H9 (cell line): ENCODE measurements at regions not wholly inside any gene's neighbourhood (a gene's known extent, or its start where the extent isn't known, plus 50 kb on each side); places are given as distances from the start of the nearest gene placed in this dataset.
A peak's percentile ranks its signal among the peaks of the same experiment; 100 is the strongest.

Source experiments
- DNase-seq: peaks from one replicate; pipeline ENCODE4 v3.0.0-alpha.2; 2017
- H2AFZ ChIP-seq: one replicate; pipeline ENCODE4 v1.6.1; 2013; ENCODE audit warnings: mild to moderate bottlenecking, low read length, control low read depth, moderate library complexity
- H2AK5ac ChIP-seq: 2 replicates; pipeline ENCODE4 v1.6.1; 2013; ENCODE audit warnings: low read length, control low read depth, mixed read lengths; ENCODE audit not compliant: insufficient read length
- H2BK120ac ChIP-seq: one replicate; pipeline ENCODE4 v1.6.1; 2013; ENCODE audit warnings: low read depth, mild to moderate bottlenecking, low read length, control low read depth, inconsistent platforms; ENCODE audit not compliant: poor library complexity, severe bottlenecking
- H2BK12ac ChIP-seq: 2 replicates; pipeline ENCODE4 v1.6.1; 2013; ENCODE audit warnings: low read length, control low read depth, mixed read lengths, low read depth; ENCODE audit not compliant: insufficient read length
- H2BK15ac ChIP-seq: 2 replicates; pipeline ENCODE4 v1.6.1; 2013; ENCODE audit warnings: low read depth, low read length, control low read depth
- H2BK20ac ChIP-seq: one replicate; pipeline ENCODE4 v1.6.1; 2013; ENCODE audit warnings: low read depth, mild to moderate bottlenecking, low read length, control low read depth, inconsistent platforms; ENCODE audit not compliant: poor library complexity, severe bottlenecking
- H2BK5ac ChIP-seq: 2 replicates; pipeline ENCODE4 v1.6.1; 2013; ENCODE audit warnings: low read length, control low read depth, mixed read lengths; ENCODE audit not compliant: insufficient read length
- H3K14ac ChIP-seq: 2 replicates; pipeline ENCODE4 v1.6.1; 2013; ENCODE audit warnings: low read length, control low read depth; ENCODE audit not compliant: insufficient read depth
- H3K18ac ChIP-seq: 2 replicates; pipeline ENCODE4 v1.6.1; 2013; ENCODE audit warnings: low read depth, mild to moderate bottlenecking, mixed read lengths, low read length, control low read depth; ENCODE audit not compliant: insufficient read length
- H3K23ac ChIP-seq: 2 replicates; pipeline ENCODE4 v1.6.1; 2013; ENCODE audit warnings: low read length, control low read depth, mixed read lengths, low read depth; ENCODE audit not compliant: insufficient read length
- H3K23me2 ChIP-seq: 2 replicates; pipeline ENCODE4 v1.6.1; 2013; ENCODE audit warnings: low read depth, mild to moderate bottlenecking, mixed read lengths, low read length, control low read depth; ENCODE audit not compliant: insufficient read length, poor library complexity, severe bottlenecking
- H3K27ac ChIP-seq: 2 replicates; pipeline ENCODE4 v1.5.1; 2013; ENCODE audit warnings: low read length, control low read depth, mixed read lengths, low read depth; ENCODE audit not compliant: insufficient read length
- H3K27me3 ChIP-seq: 2 replicates; pipeline ENCODE4 v1.6.1; 2013; ENCODE audit warnings: low read length, control low read depth, inconsistent platforms; ENCODE audit not compliant: insufficient read depth
- H3K4ac ChIP-seq: 2 replicates; pipeline ENCODE4 v1.6.1; 2013; ENCODE audit warnings: low read depth, mild to moderate bottlenecking, control low read depth, inconsistent platforms, low read length, moderate library complexity
- H3K4me1 ChIP-seq: 2 replicates; pipeline ENCODE4 v1.6.1; 2013; ENCODE audit warnings: low read length, control low read depth, inconsistent platforms; ENCODE audit not compliant: insufficient read depth
- H3K4me2 ChIP-seq: 2 replicates; pipeline ENCODE4 v1.6.1; 2013; ENCODE audit warnings: low read length, control low read depth, mixed read lengths; ENCODE audit not compliant: insufficient read length, insufficient read depth
- H3K56ac ChIP-seq: 2 replicates; pipeline ENCODE4 v1.6.1; 2013; ENCODE audit warnings: low read depth, mild to moderate bottlenecking, mixed read lengths, low read length, control low read depth; ENCODE audit not compliant: insufficient read length
- H3K79me1 ChIP-seq: 2 replicates; pipeline ENCODE4 v1.6.1; 2013; ENCODE audit warnings: low read depth, mild to moderate bottlenecking, moderate library complexity, low read length, control low read depth, inconsistent platforms; ENCODE audit not compliant: insufficient read depth, poor library complexity, severe bottlenecking
- H3K79me2 ChIP-seq: 2 replicates; pipeline ENCODE4 v1.6.1; 2013; ENCODE audit warnings: low read length, control low read depth, inconsistent platforms; ENCODE audit not compliant: insufficient read depth
- H3K9ac ChIP-seq: 2 replicates; pipeline ENCODE4 v1.6.1; 2013; ENCODE audit warnings: low read length, control low read depth, mixed read lengths; ENCODE audit not compliant: insufficient read length; ENCODE audit errors: extremely low read depth
- H3K9me3 ChIP-seq: one replicate; pipeline ENCODE4 v1.6.1; 2013; ENCODE audit warnings: low read depth, low read length, inconsistent platforms; ENCODE audit not compliant: control insufficient read depth
- H3T11ph ChIP-seq: one replicate; pipeline ENCODE4 v1.6.1; 2013; ENCODE audit warnings: mild to moderate bottlenecking, low read length, control low read depth, inconsistent platforms
- H4K20me1 ChIP-seq: one replicate; pipeline ENCODE4 v1.6.1; 2013; ENCODE audit not compliant: control insufficient read depth, insufficient read length, insufficient read depth
- H4K5ac ChIP-seq: 2 replicates; pipeline ENCODE4 v1.6.1; 2013; ENCODE audit warnings: low read depth, mild to moderate bottlenecking, mixed read lengths, low read length, control low read depth; ENCODE audit not compliant: insufficient read length
- H4K8ac ChIP-seq: replicated peaks from 2 replicates; pipeline ENCODE4 v1.6.1; 2013; ENCODE audit warnings: low read length, control low read depth, mixed read lengths, low read depth; ENCODE audit not compliant: insufficient read length
- H4K91ac ChIP-seq: 2 replicates; pipeline ENCODE4 v1.6.1; 2013; ENCODE audit warnings: low read depth, mild to moderate bottlenecking, moderate library complexity, mixed read lengths, low read length, control low read depth; ENCODE audit not compliant: insufficient read length
- H3K27ac Mint-ChIP-seq, 3 experiments: 2 replicates in 2 of 3; 3 replicates in 1 of 3; pipeline ENCODE4 v1.8.0; 2020 to 2021; ENCODE audit warnings: mixed read lengths in 3 of 3, mild to moderate bottlenecking in 1 of 3, moderate library complexity in 1 of 3
- H3K27me3 Mint-ChIP-seq: 2 replicates; pipeline ENCODE4 v1.8.0; 2021; ENCODE audit warnings: low read depth, mild to moderate bottlenecking, moderate library complexity, mixed read lengths
- H3K36me3 Mint-ChIP-seq, 3 experiments: 2 replicates in 2 of 3; 3 replicates in 1 of 3; pipeline ENCODE4 v1.8.0; 2020 to 2021; ENCODE audit warnings: low read depth in 3 of 3, mixed read lengths in 3 of 3; ENCODE audit not compliant: insufficient read depth in 1 of 3
- H3K4me1 Mint-ChIP-seq, 2 experiments: 2 replicates each; pipeline ENCODE4 v1.8.0; 2020; ENCODE audit warnings: mixed read lengths in 2 of 2
- H3K4me3 Mint-ChIP-seq, 2 experiments: 2 replicates in 1 of 2; 3 replicates in 1 of 2; pipeline ENCODE4 v1.8.0; 2020 to 2021; ENCODE audit warnings: mild to moderate bottlenecking in 2 of 2, mixed read lengths in 2 of 2, moderate library complexity in 1 of 2
- H3K9me3 Mint-ChIP-seq, 2 experiments: 2 replicates in 1 of 2; 3 replicates in 1 of 2; pipeline ENCODE4 v1.8.0; 2020; ENCODE audit warnings: mild to moderate bottlenecking in 2 of 2, mixed read lengths in 2 of 2, moderate library complexity in 1 of 2
- WGBS: extraction: QIAGEN DNeasy Blood & Tissue Kit; methylation state at CpG from one replicate; pipeline ENCODE4 v1.1.7; 2013; ENCODE audit warnings: missing lambda C conversion rate, low lambda C conversion rate, mixed read lengths; ENCODE audit not compliant: insufficient read length; ENCODE audit errors: extremely low coverage; 5-methylcytosine and 5-hydroxymethylcytosine counted together
- TF ChIP-seq, protein P1 (sequence below): fragments of 200-600 bp; sonication (generic); conservative IDR thresholded peaks from 3 replicates; pipeline ENCODE4 v1.8.0; 2021; ENCODE audit warnings: antibody characterized with exemption, mild to moderate bottlenecking

DNA sequence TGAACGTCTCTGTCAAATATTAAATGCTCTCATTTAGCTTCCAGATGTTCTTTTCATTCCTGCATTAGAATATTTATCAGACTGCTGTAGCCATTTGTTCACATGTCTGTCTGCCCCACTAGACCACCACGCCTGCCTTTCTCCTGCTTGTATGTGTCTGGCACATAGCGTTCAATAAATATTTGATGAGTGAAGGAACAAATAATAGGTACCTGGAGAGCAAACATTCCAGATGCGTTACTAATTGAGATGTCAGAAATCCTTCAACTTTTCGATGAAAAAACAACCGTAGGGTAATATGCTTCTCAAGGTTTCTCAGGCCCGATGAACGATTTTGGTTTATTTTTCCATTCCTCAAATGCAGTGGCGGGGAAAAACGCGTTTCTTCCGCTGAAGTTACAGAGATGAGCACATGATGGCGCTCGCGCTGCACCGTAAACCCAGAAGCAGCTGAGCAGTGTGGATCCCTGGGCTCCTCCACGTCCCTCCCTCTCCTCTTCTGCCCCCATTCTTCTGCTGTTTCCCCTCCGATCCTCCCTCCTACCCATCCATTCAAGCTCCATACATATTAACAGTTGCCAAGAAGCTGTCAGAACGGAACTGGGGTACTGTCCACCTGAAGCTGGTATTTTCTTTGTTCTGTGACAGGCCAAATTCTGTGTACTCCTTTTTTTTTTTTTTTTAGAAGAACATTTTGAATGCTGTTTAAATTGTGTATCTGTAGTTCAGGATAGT, 245.4 kb downstream of the MPDZ start:
- H3K4ac ChIP-seq = no peak overlapping the region
- WGBS = no CpG with 5 or more reads among the region's 19 CpGs
- H3K27ac ChIP-seq = no peak overlapping the region
- no peak overlapping the region for H3K4me2 ChIP-seq
- H3K23ac ChIP-seq = no peak overlapping the region
- no peaks in the 10 kb centered on the region for H3K79me1 ChIP-seq
- H2AFZ ChIP-seq = no peak overlapping the region
- no peak overlapping the region for H3K18ac ChIP-seq
- no peak overlapping the region for H2BK15ac ChIP-seq
- Mint-ChIP-seq H3K4me3 (no peak overlapping the region; a peak in 1 of 5 replicates), H3K27ac (peak overlapping the region in 1 of 3 experiments; percentile 9; a peak in 2 of 7 replicates), H3K27me3 (no peaks in the 10 kb centered on the region; the same call in 1 of the 2 replicates), H3K9me3 (no peaks in the 10 kb centered on the region; a peak in 2 of 5 replicates), H3K36me3 (peaks cover 0 to 2% (median 0%) of the 10 kb centered on the region in 3 experiments; a peak in 2 of 7 replicates), H3K4me1 (peaks cover 9 to 10% of the 10 kb centered on the region in 2 experiments)
- H4K8ac ChIP-seq = no peak overlapping the region
- no peaks in the 10 kb centered on the region for H3K9me3 ChIP-seq
- H3K9ac ChIP-seq = no peak overlapping the region
- H3K27me3 ChIP-seq = no peaks in the 10 kb centered on the region
- no peak overlapping the region for H3T11ph ChIP-seq
- no peak overlapping the region for H2BK120ac ChIP-seq
- no peak overlapping the region for H3K56ac ChIP-seq
- H2BK5ac ChIP-seq = no peak overlapping the region
- peak; percentile 80 for DNase-seq
- H4K91ac ChIP-seq = no peak overlapping the region
- no peaks in the 10 kb centered on the region for H3K23me2 ChIP-seq
- no peak overlapping the region for H2AK5ac ChIP-seq
- no peaks in the 10 kb centered on the region for H3K79me2 ChIP-seq
- no peaks in the 10 kb centered on the region for H4K20me1 ChIP-seq
- TF ChIP-seq, protein P1, sequence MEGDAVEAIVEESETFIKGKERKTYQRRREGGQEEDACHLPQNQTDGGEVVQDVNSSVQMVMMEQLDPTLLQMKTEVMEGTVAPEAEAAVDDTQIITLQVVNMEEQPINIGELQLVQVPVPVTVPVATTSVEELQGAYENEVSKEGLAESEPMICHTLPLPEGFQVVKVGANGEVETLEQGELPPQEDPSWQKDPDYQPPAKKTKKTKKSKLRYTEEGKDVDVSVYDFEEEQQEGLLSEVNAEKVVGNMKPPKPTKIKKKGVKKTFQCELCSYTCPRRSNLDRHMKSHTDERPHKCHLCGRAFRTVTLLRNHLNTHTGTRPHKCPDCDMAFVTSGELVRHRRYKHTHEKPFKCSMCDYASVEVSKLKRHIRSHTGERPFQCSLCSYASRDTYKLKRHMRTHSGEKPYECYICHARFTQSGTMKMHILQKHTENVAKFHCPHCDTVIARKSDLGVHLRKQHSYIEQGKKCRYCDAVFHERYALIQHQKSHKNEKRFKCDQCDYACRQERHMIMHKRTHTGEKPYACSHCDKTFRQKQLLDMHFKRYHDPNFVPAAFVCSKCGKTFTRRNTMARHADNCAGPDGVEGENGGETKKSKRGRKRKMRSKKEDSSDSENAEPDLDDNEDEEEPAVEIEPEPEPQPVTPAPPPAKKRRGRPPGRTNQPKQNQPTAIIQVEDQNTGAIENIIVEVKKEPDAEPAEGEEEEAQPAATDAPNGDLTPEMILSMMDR = peak; percentile 90
- no peak overlapping the region for H3K14ac ChIP-seq
- no peak overlapping the region for H4K5ac ChIP-seq
- no peak overlapping the region for H2BK12ac ChIP-seq
- no peaks in the 10 kb centered on the region for H3K4me1 ChIP-seq
- H2BK20ac ChIP-seq = no peak overlapping the region
